ENCODE measurements at regions not wholly inside any gene's neighbourhood (a gene's known extent, or its start where the extent isn't known, plus 50 kb on each side); places are given as distances from the start of the nearest gene placed in this dataset.

DNA sequence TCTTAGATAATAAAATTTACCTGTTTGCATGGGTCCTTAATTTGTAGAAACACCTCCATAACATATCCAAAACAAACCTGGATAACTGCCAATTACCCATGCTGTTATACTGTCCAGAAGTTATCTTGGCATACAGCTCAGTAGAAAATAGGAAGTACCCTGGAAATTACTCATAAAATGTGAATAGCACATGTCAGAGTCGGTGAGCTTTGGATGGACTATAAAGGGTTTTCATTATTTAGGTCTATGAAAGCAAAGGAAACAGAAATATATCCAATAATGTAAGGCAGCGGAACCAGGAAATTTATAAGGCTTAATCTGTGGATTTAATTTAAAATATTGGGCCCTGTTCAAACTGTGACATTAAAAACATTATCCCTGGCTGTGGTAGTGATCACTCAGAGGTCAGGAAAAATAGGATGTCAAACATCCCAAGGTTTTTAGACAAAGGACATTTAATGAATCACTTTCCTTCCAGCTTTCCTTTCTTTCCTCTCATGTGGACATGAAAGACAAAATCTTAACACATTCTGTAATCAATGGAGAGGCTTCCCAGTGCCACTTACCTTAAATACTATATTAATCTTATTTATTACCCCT, 459.0 kb upstream of the DPH6 start:
- TF ChIP-seq EP300 (IDR thresholded peaks at IDR 0.05) (no peak), POLR2A (IDR thresholded peaks at IDR 0.05) (no peak)
- TF ChIP-seq, protein P1, sequence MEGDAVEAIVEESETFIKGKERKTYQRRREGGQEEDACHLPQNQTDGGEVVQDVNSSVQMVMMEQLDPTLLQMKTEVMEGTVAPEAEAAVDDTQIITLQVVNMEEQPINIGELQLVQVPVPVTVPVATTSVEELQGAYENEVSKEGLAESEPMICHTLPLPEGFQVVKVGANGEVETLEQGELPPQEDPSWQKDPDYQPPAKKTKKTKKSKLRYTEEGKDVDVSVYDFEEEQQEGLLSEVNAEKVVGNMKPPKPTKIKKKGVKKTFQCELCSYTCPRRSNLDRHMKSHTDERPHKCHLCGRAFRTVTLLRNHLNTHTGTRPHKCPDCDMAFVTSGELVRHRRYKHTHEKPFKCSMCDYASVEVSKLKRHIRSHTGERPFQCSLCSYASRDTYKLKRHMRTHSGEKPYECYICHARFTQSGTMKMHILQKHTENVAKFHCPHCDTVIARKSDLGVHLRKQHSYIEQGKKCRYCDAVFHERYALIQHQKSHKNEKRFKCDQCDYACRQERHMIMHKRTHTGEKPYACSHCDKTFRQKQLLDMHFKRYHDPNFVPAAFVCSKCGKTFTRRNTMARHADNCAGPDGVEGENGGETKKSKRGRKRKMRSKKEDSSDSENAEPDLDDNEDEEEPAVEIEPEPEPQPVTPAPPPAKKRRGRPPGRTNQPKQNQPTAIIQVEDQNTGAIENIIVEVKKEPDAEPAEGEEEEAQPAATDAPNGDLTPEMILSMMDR (IDR thresholded peaks at IDR 0.05), result no peak

All from gastroesophageal sphincter (tissue), 3 donors.